G401 (cell line): ENCODE measurements at regions not wholly inside any gene's neighbourhood (a gene's known extent, or its start where the extent isn't known, plus 50 kb on each side); places are given as distances from the start of the nearest gene placed in this dataset.

Source experiments
- DNase-seq: peaks from one replicate; pipeline ENCODE4 v3.0.0-alpha.2; 2015; ENCODE audit warnings: low spot score
- in situ Hi-C: cut with HindIII; loops from 2 replicates; pipeline ENCODE4 v1.10.0; 2016; ENCODE audit warnings: low sequenced_read_pairs, mixed read lengths

- in situ Hi-C loops = no loop called here
- no peak for DNase-seq
Measured at GRCh38 chr5:135192351-135192750, 158.3 kb upstream of the PITX1 start.

GRCh38 chr5:135191084-135191826 lies 157.2 kb upstream of the PITX1 start:
- in situ Hi-C loops = no loop called here
- peak; percentile 64 for DNase-seq

DNA sequence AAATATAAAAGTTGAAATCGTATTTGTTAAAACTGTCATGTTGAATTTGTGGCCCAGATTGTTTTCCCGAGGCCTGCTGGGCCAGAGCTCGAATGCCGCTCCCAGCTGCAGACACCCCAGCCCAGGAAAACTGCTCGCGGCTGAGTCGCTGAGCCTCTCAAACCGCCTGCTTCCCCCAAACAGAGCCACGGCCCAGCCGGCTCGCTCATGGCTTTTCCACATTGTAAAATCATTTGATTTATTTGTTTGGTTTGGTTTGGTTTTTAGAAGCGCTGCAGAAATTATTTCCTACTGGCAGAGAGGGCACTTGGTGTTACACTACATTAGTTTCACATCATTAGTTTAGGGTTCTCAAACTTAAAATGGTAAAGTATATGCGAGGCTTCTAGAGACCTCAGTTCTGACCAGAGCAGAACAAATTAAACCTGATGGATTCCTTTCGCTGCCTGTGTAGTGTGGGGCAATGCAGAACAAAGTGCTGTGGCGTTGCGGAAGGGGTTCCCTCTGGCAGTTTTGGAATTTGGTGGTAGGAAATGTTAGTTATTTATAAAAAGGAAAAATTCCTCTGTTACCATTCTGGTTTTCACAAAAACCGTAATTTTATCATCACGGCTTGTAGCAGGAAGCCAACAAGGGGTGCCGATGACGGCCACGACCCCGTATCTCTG lies 156.5 kb upstream of the PITX1 start:
- in situ Hi-C loops = no loop called here
- no peak for DNase-seq

- in situ Hi-C loops = no loop called here
- no peak for DNase-seq
Measured at GRCh38 chr5:135189024-135189423, 155.0 kb upstream of the PITX1 start.

DNA sequence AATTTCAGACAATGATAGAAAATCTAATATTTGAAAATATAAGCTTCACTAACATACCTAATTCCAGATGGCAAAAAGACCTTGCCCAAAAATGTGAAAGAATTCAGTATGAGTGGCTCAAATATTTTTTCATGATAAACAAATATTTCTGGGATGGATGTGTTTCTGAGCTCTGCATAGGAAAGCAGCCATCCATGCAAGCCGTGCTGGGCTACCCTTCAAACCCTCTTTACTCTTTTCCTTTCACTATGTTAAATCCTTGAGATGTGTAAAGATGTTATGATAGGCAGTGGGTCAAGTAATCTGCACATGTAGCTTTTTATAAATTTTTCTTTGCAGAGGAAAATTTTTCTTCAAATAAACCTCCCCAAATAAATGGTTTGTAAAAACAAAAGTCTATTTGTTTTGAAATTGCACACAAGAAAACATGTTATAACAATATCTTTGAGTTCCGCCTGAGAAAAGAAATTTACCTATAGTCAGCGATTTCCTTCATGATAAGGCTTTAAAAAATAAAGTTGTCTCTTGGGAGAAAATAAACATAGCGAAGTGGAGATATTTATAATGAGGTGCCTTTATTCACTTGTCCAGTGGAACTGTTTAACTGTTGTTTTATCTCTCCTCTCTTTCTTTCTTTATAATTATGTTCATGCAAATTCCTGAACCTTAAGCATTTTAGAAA lies 154.3 kb upstream of the PITX1 start:
- in situ Hi-C loops = no loop called here
- no peak for DNase-seq

GRCh38 chr5:135186662-135187522 lies 152.9 kb upstream of the PITX1 start:
- no peak for DNase-seq
- in situ Hi-C loops = no loop called here

GRCh38 chr5:135185481-135186065 lies 151.5 kb upstream of the PITX1 start:
- DNase-seq = no peak
- in situ Hi-C loops = no loop called here

DNA sequence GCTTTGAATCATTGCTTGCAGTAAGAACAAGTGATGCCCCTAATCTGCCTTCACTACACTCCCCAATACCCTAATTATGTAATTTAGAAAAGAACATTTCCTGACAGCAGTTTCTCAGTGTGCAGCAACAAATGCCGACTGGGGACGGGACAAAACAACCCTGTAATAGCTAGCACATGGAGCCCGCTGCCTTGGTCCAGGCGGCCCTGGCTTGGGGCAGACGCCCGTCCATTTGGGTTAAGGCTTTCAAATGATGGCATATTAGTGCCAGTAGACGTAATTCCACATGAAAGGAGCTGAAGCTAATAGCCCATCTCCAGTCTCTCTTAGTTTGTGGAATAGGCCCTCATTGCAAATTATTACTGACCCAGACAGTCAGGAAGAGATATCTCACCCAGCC lies 150.6 kb upstream of the PITX1 start:
- in situ Hi-C loops = no loop called here

GRCh38 chr5:135183464-135183863 lies 149.4 kb upstream of the PITX1 start:
- in situ Hi-C loops = no loop called here
- DNase-seq = no peak

More for the DNA sequence above, 150.6 kb upstream of the PITX1 start:
- no peak for DNase-seq

DNA sequence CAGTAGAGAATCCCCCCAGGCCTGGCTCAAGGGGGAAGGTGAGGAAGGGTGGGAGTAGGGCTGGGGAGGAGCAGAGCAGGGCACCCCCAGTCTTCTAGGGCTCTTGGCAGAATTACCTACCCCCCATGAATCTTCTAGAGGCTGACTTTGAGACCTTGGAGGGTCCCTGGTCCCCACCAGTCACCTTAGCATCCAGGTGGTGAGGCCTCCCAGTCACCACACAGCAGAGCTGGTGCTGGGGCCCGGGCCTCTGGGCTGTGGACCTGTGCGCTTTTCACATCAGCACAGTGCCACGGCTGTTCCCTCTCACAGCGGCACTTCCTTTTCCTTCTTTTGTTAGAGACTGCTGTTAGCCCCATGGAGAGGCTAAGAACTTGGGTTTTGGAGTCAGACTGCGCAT lies 148.6 kb upstream of the PITX1 start:
- in situ Hi-C loops = no loop called here
- DNase-seq = no peak

DNA sequence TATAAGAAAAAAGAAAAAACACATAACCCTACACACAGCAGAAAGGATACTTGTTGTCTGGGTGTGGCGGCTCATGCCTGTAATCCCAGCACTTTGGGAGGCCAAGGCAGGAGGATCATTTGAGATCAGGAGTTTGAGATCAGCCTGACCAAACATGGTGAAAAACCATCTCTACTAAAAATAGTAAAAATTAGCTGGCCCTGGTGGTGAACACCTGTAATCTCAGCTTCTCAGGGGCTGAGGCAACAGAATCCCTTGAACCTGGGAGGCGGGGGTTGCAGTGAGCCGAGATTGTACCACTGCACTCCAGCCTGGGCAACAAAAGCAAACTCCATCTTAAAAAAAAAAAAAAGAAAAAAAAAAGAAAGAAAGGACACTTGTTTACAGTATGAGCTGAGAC lies 147.6 kb upstream of the PITX1 start:
- DNase-seq = no peak
- in situ Hi-C loops = no loop called here

- DNase-seq = no peak
- in situ Hi-C loops = no loop called here
Measured at GRCh38 chr5:135179308-135179980, 145.4 kb upstream of the PITX1 start.

GRCh38 chr5:135178476-135179155 lies 144.6 kb upstream of the PITX1 start:
- in situ Hi-C loops = no loop called here
- DNase-seq = no peak

GRCh38 chr5:135177591-135177990 lies 143.6 kb upstream of the PITX1 start:
- DNase-seq = no peak
- in situ Hi-C loops = no loop called here

- DNase-seq = no peak
- in situ Hi-C loops = no loop called here
Measured at GRCh38 chr5:135176991-135177390, 143.0 kb upstream of the PITX1 start.

DNA sequence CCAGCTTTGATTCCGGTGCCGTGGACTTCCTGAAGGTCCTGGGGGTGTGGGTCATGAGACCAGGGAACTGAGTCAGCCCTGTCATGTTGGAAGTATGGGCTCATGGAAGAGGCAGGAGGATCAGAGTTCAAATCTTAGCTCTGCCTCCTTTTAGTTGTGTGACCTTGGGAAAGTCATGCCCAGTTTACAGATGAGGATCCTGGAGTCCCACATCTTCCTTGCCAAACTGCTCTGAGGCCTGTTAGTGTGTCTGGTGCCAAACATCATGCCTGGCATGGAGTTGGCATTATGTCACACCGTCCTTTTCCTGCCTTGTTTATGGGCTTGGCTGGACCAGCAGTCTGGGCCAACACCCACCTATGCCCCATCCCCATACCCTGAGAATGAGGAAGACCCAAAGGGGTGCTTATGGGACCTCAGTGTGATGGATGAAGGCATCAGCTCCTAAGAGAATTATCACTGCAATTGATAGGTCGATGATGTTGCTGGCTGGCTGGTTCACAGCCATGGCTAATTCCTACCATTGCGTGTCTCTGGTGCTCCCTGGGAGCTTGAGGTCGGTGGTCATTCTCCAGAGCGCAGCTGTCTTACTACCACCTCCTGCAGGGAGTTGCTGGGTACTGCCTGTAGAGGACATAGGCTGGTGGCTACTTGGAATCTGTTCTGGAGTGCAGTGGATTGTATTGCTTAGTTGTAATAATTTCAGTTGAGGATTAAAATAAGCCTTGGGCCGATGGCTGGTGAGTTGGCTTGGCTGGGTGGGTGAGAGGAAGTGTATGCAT lies 140.5 kb upstream of the PITX1 start:
- in situ Hi-C loops = no loop called here
- DNase-seq = no peak

DNA sequence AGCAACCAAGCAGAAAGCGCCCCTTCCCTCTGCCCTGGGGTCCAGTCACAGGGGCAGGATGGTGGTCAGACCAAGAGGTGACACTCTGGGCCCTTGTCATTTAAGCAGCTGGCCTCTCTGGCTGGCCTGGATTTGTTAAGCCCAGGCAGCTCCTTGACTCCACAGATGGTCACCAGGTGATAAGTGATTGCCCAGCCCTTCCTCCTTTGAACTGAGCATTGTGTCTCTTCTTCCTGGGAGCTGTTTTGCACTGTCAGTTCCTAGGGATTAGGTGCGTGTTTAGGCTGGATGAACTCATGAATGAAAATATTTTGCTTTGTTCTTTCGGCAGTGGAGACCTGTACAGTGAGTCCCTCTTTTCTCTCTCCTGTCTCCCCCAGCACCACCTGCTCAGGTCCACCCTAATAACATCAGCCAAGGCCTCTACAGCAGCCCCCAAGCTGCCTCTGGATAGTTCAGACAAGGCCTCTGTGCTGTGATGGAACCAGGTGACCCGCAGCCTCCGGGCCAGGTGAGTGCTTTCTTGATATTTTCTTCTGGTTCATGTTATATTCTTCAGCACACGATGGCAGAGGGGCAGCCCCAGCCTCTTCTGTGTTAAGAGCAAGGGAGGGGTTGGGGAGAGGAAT lies 139.7 kb upstream of the PITX1 start:
- DNase-seq = no peak
- in situ Hi-C loops = no loop called here
